Activated T-cell treated with anti-CD3 and anti-CD28 coated beads, Interleukin-2, amount 50 U/mL, for 48 hours (primary cell): ENCODE measurements at regions not wholly inside any gene's neighbourhood (a gene's known extent, or its start where the extent isn't known, plus 50 kb on each side); places are given as distances from the start of the nearest gene placed in this dataset.

Experiments
- DNase-seq, 2 experiments: peaks; one replicate each; pipeline ENCODE4 v3.0.0-alpha.2; 2020

GRCh38 chr4:125704726-125705125, 390.0 kb downstream of the FAT4 start:
- no peak for DNase-seq

GRCh38 chr4:125705681-125706080, 390.9 kb downstream of the FAT4 start:
- DNase-seq, result no peak

- DNase-seq, result no peak
Measured at GRCh38 chr4:125707397-125707796, 392.6 kb downstream of the FAT4 start.

DNA sequence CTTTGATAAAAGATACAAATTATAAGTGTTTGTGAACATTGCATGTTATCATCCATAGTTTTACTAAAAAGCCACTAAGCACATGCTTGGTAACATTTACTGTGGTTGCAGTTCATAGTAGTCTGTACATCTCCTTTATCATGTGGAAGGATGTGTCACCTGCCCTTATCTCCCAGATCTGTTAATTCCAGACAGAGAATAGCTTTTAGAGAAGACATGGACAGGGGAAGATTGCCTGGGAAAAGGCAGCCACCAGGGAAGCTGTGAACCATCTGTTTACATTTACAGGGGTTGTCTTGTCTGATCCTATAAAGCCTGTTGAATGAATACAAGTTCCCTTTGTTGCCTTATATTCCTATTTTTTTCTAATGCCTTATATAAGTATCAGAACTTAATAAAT, 396.0 kb downstream of the FAT4 start:
- DNase-seq, result no peak

- no peak for DNase-seq
Measured at GRCh38 chr4:125714049-125714448, 399.3 kb downstream of the FAT4 start.

- no peak for DNase-seq
Measured at GRCh38 chr4:125714845-125715244, 400.1 kb downstream of the FAT4 start.

DNA sequence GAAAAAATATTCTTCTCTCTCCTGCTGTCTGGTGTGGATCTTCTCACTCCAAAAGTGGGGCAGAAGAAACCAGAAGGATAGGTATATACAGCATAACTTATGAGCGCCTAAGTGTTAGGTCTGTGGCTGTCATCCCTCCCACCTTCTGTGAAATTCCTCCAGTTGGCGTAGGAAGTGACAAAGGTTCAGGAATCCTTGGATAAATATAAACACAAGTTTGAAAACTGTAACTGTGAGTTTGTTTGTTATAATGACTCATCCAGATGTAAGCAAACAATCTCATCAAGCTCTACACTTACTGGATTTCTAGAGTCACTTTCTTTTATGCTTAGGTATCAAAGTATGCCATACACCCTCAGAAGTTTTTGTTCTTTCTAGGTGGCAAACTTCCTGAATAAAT, 405.2 kb downstream of the FAT4 start:
- no peak for DNase-seq

DNA sequence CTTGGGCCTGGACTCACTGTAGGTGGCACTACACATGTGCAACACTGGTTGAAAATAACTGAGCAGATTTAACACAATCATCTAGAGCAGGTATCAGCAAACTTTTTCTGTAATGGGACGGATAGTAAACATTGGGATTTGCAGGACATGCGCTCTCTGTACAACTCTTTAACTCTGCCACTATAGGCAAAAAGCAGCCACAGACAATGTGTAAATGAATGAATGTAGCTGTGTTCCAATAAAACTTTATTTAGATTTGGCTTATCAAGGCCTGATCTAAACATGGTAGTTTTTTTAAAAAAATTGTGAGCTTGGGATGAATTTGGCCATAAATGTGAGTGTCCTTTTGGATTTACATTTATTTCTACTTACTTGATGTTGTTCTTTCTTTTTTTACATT, 407.3 kb downstream of the FAT4 start:
- DNase-seq, result no peak

DNA sequence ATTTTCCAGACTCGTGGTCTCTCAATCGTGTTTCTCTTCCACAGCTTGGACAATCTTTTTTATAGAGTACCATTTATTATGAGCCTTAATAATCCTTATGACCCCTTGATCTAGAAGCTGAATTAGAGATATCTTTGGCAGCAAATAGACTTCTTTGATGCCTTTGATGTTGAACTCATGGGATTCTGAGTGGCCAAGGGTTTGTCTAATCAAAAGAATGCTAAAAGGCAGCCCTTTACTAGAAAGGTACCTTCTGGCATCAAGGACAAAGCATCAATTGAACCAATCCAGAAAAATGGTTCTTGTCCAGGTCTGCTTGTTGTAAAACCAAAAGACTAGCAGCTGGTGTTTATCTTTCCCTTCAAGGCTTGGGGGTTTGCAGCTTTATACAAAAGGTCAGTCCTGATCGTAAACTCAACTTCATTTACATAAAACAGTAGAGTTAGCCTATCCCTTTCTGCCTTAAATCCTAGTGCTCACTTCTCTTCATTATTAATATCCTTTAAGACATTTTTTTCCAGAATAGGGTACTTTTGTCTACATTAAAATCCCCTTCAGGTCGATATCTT, 411.3 kb downstream of the FAT4 start:
- no peak for DNase-seq

DNA sequence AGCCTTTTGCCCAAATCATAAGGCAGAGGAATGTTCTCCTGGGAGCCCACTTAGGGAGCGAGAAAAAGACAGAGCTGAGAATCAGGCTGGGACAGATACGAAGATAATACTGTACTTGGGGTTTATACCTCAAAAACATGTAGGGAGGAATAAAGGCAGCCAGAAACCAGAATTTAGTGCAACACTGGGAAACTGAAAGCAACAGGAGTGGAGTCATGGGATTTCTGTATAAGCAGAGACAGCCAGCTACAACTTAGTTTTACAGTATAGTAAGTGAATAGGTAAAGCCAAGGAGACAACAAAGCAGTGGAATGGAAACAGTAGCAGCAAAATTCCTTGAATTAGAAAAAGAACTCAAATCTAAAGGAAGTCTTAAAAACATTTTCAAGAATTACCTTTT, 413.2 kb downstream of the FAT4 start:
- DNase-seq, result no peak

DNA sequence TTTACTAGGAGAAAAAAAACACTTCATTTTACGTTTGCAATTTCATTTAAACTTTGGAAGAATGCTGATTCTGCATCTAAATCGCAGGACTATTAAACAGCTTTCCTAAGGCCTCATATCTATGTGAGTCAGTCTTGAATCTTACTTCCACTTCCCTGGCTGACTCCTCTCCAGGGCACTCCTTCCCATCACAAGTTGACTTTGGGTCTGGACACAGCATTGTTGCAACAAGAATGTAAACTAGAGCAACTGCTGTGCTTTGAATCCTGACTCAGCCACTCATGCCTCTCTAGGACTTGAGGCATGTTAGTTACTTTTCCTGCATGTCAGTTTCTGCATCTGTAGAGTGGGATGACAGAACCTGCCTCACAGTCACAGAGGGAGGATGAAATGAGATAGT, 413.8 kb downstream of the FAT4 start:
- DNase-seq, result no peak

DNA sequence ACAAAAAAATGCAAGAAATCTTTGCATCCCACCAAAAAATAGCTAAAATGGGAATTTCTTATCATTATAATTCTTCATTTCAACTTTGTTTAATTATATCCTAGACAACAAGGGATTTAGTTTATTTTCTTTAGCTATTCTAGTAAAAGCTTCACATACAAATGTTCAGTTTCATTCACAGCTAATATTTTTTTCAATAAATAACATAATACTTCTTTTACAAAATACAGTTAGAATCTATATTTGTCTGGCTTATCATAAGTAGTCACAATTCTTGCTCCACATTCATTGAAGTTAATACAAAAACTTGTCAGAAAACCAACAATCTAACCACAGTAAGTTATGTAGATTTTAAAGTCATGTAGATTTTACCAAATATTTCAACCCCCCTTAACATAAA, 414.4 kb downstream of the FAT4 start:
- no peak for DNase-seq

- no peak for DNase-seq
Measured at GRCh38 chr4:125732632-125733031, 417.9 kb downstream of the FAT4 start.

DNA sequence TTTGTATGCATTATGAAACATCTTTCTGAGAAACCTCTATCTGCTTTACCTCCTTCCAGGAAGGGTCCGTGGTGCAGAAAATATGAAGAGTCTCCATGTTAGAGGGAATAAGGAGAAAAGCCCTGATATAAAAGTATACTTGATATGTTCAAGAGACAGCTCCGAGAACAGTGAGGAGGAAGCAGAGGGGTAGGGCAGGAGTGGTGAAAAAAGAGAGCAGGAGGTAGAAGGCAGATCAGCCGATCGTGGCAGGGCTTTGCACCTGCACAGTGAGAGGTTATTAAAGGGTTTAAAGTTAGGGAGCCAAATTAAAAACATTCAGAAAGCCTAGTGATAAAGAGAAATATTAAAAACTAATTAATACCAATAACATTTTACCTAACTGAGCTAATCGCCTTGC, 419.7 kb downstream of the FAT4 start:
- no peak for DNase-seq

GRCh38 chr4:125735102-125735501, 420.3 kb downstream of the FAT4 start:
- no peak for DNase-seq

DNA sequence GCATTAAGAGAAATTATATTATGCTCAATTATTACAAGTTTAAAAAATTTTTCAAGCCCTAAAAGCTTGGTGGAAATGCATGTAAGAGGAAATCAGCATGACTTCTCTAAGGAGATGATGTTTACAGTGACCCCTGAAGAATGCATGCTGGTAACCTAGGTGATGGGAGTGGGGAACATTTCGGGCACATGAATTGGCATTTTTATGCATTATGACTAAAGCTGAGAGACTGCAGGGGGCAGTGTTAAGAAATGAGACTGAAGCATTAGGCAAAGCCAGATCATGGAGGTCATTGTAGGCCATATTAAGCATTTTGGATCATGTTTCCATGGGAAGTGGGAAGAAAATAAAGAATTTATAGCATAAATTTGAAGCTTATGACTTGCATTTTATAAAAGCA, 421.3 kb downstream of the FAT4 start:
- DNase-seq, result no peak

DNA sequence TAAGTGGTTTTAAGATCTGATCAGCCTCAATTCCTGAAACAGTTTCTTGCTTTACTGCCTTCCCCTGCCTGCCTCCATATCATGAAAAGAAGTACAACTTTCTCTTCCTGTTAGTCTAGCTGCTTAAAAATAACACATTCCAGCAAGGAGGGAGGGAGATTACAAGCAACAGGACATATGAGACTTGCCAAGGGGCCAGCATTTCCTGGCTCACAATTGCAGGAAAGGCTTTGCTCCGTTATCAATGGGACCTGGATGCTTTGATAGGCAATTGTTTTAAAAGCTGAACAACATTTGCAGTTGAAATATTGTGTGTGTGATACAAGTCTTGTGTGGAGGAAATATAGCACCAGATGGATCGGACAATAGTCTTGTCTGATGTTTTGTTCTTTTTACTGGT, 425.0 kb downstream of the FAT4 start:
- DNase-seq, result no peak

- no peak for DNase-seq
Measured at GRCh38 chr4:125741825-125742452, 427.2 kb downstream of the FAT4 start.

- no peak for DNase-seq
Measured at GRCh38 chr4:125744891-125745364, 430.2 kb downstream of the FAT4 start.

GRCh38 chr4:125749354-125749753, 434.6 kb downstream of the FAT4 start:
- no peak for DNase-seq

- DNase-seq, result no peak
Measured at GRCh38 chr4:125750399-125750798, 435.6 kb downstream of the FAT4 start.

- no peak for DNase-seq
Measured at GRCh38 chr4:125750828-125751466, 436.2 kb downstream of the FAT4 start.

DNA sequence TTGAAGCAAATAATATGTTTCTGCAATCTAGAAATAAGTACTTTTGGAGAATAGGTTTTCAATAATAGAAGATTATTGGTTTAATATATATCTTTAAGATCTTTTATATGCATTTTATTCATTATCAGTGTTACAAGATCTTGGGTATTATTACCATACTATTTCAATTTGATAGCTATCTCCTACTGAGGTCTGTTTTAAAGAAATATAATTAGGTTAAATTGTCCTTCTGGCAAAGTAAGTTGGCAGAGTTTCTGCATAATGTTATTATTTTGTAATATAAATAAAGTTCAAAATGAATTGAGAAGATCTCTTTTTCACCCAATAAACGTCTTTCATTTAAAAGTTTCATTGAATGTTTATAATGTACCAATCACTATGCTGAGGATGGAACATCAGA, 443.7 kb downstream of the FAT4 start:
- DNase-seq, result no peak

GRCh38 chr4:125760201-125760819, 445.6 kb downstream of the FAT4 start:
- no peak for DNase-seq
